AG09319 (cell line): ENCODE measurements at regions not wholly inside any gene's neighbourhood (a gene's known extent, or its start where the extent isn't known, plus 50 kb on each side); places are given as distances from the start of the nearest gene placed in this dataset.
"Not testable (repeated sequence)": the region's sequence is repeated elsewhere in the genome, so short reads cannot be mapped to it uniquely, and the experiment has no call there.

ENCODE experiments used
- DNase-seq: peaks from one replicate; pipeline ENCODE4 v3.0.0-alpha.2; 2010; ENCODE audit warnings: low read depth; ENCODE audit errors: extremely low read depth
- TF ChIP-seq, protein P1 (sequence below): IDR thresholded peaks from 2 replicates; pipeline ENCODE4 v1.5.1; 2011; ENCODE audit warnings: low read depth, mild to moderate bottlenecking, inconsistent platforms, low read length, moderate library complexity

- no peak for DNase-seq
- TF ChIP-seq, protein P1, sequence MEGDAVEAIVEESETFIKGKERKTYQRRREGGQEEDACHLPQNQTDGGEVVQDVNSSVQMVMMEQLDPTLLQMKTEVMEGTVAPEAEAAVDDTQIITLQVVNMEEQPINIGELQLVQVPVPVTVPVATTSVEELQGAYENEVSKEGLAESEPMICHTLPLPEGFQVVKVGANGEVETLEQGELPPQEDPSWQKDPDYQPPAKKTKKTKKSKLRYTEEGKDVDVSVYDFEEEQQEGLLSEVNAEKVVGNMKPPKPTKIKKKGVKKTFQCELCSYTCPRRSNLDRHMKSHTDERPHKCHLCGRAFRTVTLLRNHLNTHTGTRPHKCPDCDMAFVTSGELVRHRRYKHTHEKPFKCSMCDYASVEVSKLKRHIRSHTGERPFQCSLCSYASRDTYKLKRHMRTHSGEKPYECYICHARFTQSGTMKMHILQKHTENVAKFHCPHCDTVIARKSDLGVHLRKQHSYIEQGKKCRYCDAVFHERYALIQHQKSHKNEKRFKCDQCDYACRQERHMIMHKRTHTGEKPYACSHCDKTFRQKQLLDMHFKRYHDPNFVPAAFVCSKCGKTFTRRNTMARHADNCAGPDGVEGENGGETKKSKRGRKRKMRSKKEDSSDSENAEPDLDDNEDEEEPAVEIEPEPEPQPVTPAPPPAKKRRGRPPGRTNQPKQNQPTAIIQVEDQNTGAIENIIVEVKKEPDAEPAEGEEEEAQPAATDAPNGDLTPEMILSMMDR: no peak
Observed at GRCh38 chr3:11906407-11906806, 59.7 kb upstream of the TAMM41 start.

DNA sequence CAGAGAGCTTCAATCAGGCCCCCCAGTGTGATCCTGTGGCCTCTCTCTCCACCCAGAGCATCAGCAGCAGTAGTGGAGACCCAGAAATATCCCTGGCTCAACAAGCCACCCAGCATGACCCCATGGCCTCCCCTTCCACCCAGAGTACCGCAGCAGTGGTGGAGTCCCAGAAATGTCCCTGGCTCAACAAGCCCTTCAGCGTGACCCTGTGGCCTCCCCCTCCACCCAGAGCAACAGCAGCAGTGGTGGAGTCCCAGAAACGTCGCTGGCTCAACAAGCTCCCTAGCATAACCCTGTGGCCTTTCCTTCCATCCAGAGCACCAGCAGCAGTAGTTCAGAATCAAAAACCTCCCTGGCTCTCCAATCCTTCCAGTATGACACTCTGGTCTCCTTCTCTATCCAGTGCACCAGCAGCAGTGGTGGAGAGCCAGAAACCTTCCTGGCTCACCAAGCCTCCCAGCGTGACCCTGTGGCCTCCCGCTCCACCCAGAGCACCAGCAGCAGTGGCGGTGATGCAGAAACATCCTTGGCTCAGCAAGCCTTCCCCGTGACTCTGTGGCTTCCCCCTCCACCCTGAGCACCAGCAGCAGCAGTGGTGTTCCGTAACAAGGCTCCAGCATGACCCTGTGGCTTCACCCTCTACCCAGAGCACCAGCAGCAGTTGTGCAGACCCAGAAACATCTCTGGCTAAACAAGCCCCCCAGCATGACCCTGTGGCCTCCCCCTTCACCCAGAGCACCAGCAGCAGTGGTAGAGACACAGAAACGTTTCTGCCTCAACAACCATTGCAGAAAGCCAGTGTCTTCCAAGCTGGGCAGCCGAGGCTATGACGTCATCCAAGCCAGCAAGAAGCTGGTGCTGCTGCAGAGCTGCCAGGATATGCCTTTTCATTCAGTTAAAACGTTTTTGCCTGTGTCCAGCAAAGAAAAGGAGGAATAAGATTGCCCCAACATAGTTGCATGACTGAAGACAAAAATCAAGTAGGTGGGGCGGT, 61.3 kb upstream of the TAMM41 start:
- TF ChIP-seq, protein P1: no peak
- DNase-seq: no peak

GRCh38 chr3:11908981-11909698, 62.5 kb upstream of the TAMM41 start:
- TF ChIP-seq, protein P1: no peak
- DNase-seq: no peak

- TF ChIP-seq, protein P1: no peak
- DNase-seq: no peak
Observed at GRCh38 chr3:11909726-11910125, 63.0 kb upstream of the TAMM41 start.

DNA sequence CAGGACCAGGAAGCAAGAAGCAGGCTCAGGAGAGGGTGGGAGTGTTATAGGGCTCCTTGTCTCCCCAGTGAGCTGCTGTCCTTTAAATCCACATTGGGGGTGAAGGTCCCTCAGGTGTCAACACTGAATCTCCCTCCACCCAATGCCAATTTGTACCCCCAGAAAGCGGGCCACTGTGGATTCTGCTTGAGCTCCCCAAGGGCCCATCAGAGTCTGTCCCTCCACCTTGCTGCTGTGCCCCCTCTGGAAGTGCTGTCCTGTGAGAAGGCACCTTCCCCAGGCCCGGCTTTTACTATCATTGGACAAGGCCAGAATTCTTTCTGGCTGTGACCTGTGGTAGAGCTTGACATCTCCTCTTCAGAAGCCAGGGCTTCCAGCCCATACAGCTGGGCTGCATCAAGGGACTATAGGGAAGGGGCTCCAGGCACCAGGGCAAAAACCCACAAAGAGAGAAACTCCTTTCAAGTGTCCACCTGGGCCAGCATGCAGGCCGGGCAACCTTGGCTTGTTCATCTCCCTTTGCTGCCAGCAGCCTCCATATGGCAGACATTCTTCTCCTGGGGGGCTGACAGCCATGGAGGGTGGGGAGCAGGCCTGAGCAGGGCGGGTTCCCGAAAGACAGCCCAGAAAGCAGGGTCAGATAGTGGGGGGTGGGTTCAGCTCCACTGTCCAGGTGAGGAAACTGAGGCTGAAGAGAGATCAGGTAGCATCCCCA, 63.7 kb upstream of the TAMM41 start:
- not testable (repeated sequence) for DNase-seq

DNA sequence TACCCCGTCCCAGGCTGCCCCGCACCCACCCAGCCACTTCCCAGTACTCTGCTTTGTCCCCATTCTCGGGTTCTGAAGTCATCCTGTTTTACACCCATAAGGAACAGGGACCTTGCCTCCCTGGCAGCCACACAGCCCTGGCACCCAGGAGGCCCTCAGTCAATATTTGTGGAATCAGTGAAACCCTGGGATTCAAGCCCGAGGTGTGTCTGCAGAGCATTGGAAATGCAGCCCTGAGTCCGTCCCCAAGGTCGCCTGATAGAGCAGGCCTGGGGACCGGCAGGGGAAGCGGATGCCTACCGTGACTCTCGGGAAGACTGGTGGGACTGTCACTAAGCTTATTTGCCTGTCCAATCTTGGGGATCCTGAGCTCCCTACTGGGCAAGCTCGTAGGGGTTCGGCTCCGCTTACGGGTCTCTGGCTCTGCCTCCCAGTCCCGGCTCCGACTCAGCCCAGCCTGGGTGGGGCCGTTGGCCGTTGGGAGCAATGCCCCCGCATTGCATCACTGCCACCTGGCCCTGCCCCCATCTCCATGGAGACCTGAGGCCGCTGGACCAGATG, 64.4 kb upstream of the TAMM41 start:
- no peak for DNase-seq

DNA sequence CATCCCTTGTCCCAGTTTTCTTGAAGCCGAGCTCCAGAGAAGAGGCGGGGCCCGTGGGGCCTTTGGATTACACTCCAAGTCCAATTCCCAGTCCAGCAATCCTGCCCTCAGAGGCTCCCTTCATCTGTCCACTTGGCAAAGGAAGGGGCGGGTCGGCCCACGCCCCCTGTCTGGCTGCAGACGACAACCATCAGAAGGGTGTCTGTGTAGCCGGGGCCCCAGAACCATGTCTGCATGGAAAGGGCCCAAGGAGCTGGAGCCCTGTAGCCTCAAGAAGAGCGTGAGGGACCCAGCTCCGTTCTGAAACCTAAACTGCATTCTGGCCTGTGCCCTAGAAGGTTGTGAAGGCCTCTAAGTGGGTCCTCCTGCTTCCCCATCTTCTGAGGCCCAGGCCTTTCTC, 65.2 kb upstream of the TAMM41 start:
- DNase-seq: not testable (repeated sequence)

More for the DNA sequence above, 64.4 kb upstream of the TAMM41 start:
- TF ChIP-seq, protein P1: no peak
